Prostate gland (tissue), 2 donors: ENCODE measurements at regions not wholly inside any gene's neighbourhood (a gene's known extent, or its start where the extent isn't known, plus 50 kb on each side); places are given as distances from the start of the nearest gene placed in this dataset.

Source experiments
- DNase-seq: peaks from one replicate; pipeline ENCODE4 v3.0.0-alpha.2; 2019; ENCODE audit warnings: low spot score
- H3K27ac ChIP-seq, 2 donors: fragments of 200-600 bp; sonication (generic); 2 replicates each; pipeline ENCODE4 v1.5.1; 2017 to 2019
- H3K27me3 ChIP-seq: fragments of 200-600 bp; sonication (generic); replicated peaks from 2 replicates; pipeline ENCODE4 v1.5.1; 2019; ENCODE audit not compliant: insufficient read depth
- H3K36me3 ChIP-seq, 2 donors: fragments of 200-600 bp; sonication (generic); 1 replicate in 1 of 2; 2 replicates in 1 of 2; pipeline versions ENCODE4 v1.5.1 to v1.8.1; 2017 to 2019
- H3K4me1 ChIP-seq: fragments of 200-600 bp; sonication (generic); replicated peaks from 2 replicates; pipeline ENCODE4 v1.5.1; 2019
- H3K4me3 ChIP-seq, 2 donors: fragments of 200-600 bp; sonication (generic); 2 replicates each; pipeline ENCODE4 v1.5.1; 2017 to 2019
- H3K9me3 ChIP-seq: fragments of 200-600 bp; sonication (generic); 2 replicates; pipeline ENCODE4 v1.5.1; 2017
- CTCF ChIP-seq, 4 experiments: fragments of 200-600 bp in 2 of 4; fragments of 450-650 bp in 2 of 4; sonication (generic) in 2 of 4; IDR thresholded peaks; 1 replicate in 3 of 4; 2 replicates in 1 of 4; pipeline ENCODE4 v1.5.1; 2016 to 2019; ENCODE audit warnings: antibody characterized with exemption in 4 of 4, mild to moderate bottlenecking in 2 of 4, moderate library complexity in 2 of 4
- POLR2A ChIP-seq: fragments of 450-650 bp; IDR thresholded peaks from one replicate; pipeline ENCODE4 v1.6.1; 2016; ENCODE audit warnings: antibody characterized with exemption, mild to moderate bottlenecking
- POLR2AphosphoS5 ChIP-seq: sonication (generic); formaldehyde crosslinking; IDR thresholded peaks from one replicate; pipeline ENCODE4 v1.6.1; 2017; ENCODE audit warnings: antibody characterized with exemption
- WGBS: methylation state at CpG from one replicate; pipeline ENCODE4 v1.1.5; 2018; 5-methylcytosine and 5-hydroxymethylcytosine counted together
- intact Hi-C: fragments of 100-400 bp; cut with DNase I; formaldehyde crosslinking; loops from one replicate; pipeline ENCODE4 v1.14.2; 2022

- no peak for TF ChIP-seq POLR2AphosphoS5
- no peak for TF ChIP-seq CTCF (IDR thresholded peaks at IDR 0.05)
- no peak for TF ChIP-seq POLR2A
- H3K9me3 ChIP-seq: no peaks in the 10 kb centered on the region
These were observed 308.6 kb downstream of the TLE1 start for GRCh38 chr9:81380504-81381359.

GRCh38 chr9:81379655-81380054, 309.7 kb downstream of the TLE1 start:
- no peak for TF ChIP-seq POLR2A
- no peak for TF ChIP-seq POLR2AphosphoS5
- no peak for TF ChIP-seq CTCF (IDR thresholded peaks at IDR 0.05)
- WGBS: 63% methylated on average over 1 of the region's 1 CpG
- Histone ChIP-seq H3K36me3 (no peaks in the 10 kb centered on the region), H3K9me3 (no peaks in the 10 kb centered on the region), H3K27ac (no peak overlapping the region), H3K27me3 (no peaks in the 10 kb centered on the region), H3K4me3 (no peak overlapping the region), H3K4me1 (no peaks in the 10 kb centered on the region)
- no peak for DNase-seq
- intact Hi-C loops: no loop called here

More at GRCh38 chr9:81380504-81381359, 308.6 kb downstream of the TLE1 start:
- 86% methylated on average over 9 of the region's 9 CpGs for WGBS
- no peaks in the 10 kb centered on the region for H3K27me3 ChIP-seq
- no peaks in the 10 kb centered on the region for H3K4me1 ChIP-seq
- H3K4me3 ChIP-seq: no peak overlapping the region
- DNase-seq: no peak
- intact Hi-C loops: no loop called here
- H3K36me3 ChIP-seq: no peaks in the 10 kb centered on the region
- no peak overlapping the region for H3K27ac ChIP-seq

GRCh38 chr9:81377921-81378320, 311.4 kb downstream of the TLE1 start:
- TF ChIP-seq CTCF (IDR thresholded peaks at IDR 0.05) (no peak), POLR2A (no peak), POLR2AphosphoS5 (no peak)

GRCh38 chr9:81377320-81377719, 312.0 kb downstream of the TLE1 start:
- no peak for DNase-seq
- intact Hi-C loops: no loop called here
- Histone ChIP-seq H3K4me1 (no peaks in the 10 kb centered on the region), H3K9me3 (no peaks in the 10 kb centered on the region), H3K36me3 (no peaks in the 10 kb centered on the region), H3K4me3 (no peak overlapping the region), H3K27ac (no peak overlapping the region), H3K27me3 (no peaks in the 10 kb centered on the region)
- 54% methylated on average over 2 of the region's 2 CpGs for WGBS
- no peak for TF ChIP-seq CTCF (IDR thresholded peaks at IDR 0.05)
- TF ChIP-seq POLR2A: no peak
- no peak for TF ChIP-seq POLR2AphosphoS5

More at GRCh38 chr9:81377921-81378320, 311.4 kb downstream of the TLE1 start:
- no peak overlapping the region for H3K27ac ChIP-seq
- intact Hi-C loops: no loop called here
- no peaks in the 10 kb centered on the region for H3K36me3 ChIP-seq
- WGBS: 69% methylated on average over 1 of the region's 1 CpG
- H3K27me3 ChIP-seq: no peaks in the 10 kb centered on the region
- H3K4me3 ChIP-seq: no peak overlapping the region
- no peaks in the 10 kb centered on the region for H3K4me1 ChIP-seq
- no peak for DNase-seq
- H3K9me3 ChIP-seq: no peaks in the 10 kb centered on the region
